NT2/D1 (cell line): ENCODE measurements at regions not wholly inside any gene's neighbourhood (a gene's known extent, or its start where the extent isn't known, plus 50 kb on each side); places are given as distances from the start of the nearest gene placed in this dataset.

ENCODE experiments used
- DNase-seq: peaks from one replicate; pipeline ENCODE4 v3.0.0-alpha.2; 2011; ENCODE audit warnings: low read depth, low spot score
- H3K27me3 ChIP-seq: 2 replicates; pipeline ENCODE4 v1.6.0; 2011; ENCODE audit warnings: mild to moderate bottlenecking; ENCODE audit not compliant: insufficient read length, insufficient read depth
- H3K36me3 ChIP-seq: 2 replicates; pipeline ENCODE4 v1.6.1; 2011; ENCODE audit warnings: mild to moderate bottlenecking, low read length, mixed read lengths; ENCODE audit not compliant: insufficient read depth, insufficient read length
- H3K4me1 ChIP-seq: 2 replicates; pipeline ENCODE4 v1.5.1; 2011; ENCODE audit not compliant: insufficient read depth, insufficient read length
- H3K4me3 ChIP-seq: 2 replicates; pipeline ENCODE4 v1.5.1; 2011; ENCODE audit warnings: low read depth; ENCODE audit not compliant: insufficient read length
- H3K9ac ChIP-seq: 2 replicates; pipeline ENCODE4 v1.6.0; 2011; ENCODE audit warnings: low read depth; ENCODE audit not compliant: insufficient read length
- H3K9me3 ChIP-seq: 2 replicates; pipeline ENCODE4 v1.5.1; 2011; ENCODE audit warnings: mild to moderate bottlenecking, low read length; ENCODE audit not compliant: insufficient read depth
- SUZ12 ChIP-seq: IDR thresholded peaks from 2 replicates; pipeline ENCODE4 v1.6.1; 2011; ENCODE audit not compliant: insufficient read length, insufficient read depth; ENCODE audit errors: extremely low read depth
- YY1 ChIP-seq: IDR thresholded peaks from 2 replicates; pipeline ENCODE4 v1.6.1; 2011; ENCODE audit not compliant: insufficient read length, insufficient read depth
- ZNF274 ChIP-seq: IDR thresholded peaks from 2 replicates; pipeline ENCODE4 v1.6.1; 2011; ENCODE audit warnings: mild to moderate bottlenecking, low read depth, low read length

DNA sequence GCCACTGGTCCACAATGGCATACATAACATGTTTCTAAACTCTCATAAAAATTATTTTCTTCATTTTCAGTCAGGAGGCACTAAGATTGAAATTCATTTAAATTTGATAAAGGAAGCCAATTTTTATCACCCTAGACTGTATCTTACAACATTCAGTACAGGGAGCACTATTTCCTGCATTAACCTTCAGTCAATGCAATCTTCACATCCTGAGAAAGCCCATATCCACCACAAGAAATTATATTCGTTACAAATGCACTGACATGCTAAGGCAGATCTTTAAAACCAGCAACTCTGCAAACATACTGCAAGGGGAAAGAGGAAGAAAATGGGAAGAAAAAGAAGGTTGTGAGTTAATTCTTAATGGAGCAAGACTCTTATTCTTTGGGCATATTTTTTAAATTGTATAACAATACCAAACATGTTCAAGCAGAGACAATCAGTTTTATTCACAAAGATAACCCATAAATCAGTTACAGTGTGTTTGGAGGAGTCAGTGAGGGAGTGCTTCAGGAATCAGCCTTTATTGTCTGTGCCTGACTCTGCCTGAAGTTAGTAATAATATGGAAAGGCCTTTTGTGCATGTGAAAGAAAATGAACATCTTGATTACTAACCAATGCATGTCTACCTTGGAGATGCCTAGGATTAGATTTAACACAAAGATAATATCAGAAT lies 370.1 kb downstream of the FBXO15 start:
- Histone ChIP-seq H3K36me3 (no peaks in the 10 kb centered on the region), H3K4me3 (no peak overlapping the region), H3K9ac (no peak overlapping the region), H3K27me3 (no peaks in the 10 kb centered on the region), H3K9me3 (no peaks in the 10 kb centered on the region), H3K4me1 (no peaks in the 10 kb centered on the region)
- no peak for TF ChIP-seq ZNF274
- TF ChIP-seq YY1: no peak
- TF ChIP-seq SUZ12: no peak
- no peak for DNase-seq

DNA sequence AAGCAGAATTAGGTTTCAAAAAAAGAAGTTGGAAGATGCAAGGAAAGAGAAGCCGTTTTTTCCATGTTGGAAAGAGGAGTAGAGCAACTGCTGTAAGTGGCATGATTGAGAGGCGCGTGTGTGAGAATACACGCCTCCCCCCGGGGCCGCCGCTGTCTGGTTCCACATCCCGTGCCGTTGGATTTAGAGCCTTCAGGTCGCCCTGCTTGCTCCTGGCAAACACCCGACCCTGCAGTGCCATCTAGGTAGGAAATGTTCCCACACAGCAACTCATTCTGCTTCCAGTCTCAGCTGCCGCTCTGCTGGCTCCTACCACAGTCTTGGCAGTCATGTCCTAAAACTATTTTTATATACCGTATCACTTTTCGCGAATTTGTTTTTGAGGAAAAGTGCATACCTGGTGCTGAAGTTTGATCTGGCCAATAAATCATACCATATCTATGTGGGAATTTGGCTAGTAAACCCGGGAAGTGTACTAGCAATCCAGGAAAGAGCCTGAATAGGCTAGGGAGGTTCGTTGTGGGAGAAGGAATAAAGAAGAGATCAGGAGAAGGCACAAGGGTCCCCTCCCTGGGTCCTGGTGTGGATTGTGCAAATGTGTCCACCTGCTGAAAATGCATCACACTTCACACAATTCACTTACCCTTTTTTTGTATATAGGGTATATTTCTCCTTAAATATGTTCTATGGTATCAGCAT lies 372.7 kb downstream of the FBXO15 start:
- Histone ChIP-seq H3K36me3 (no peaks in the 10 kb centered on the region), H3K27me3 (no peaks in the 10 kb centered on the region), H3K9ac (no peak overlapping the region), H3K4me3 (no peak overlapping the region), H3K9me3 (no peaks in the 10 kb centered on the region), H3K4me1 (no peaks in the 10 kb centered on the region)
- no peak for DNase-seq
- no peak for TF ChIP-seq YY1
- no peak for TF ChIP-seq ZNF274
- no peak for TF ChIP-seq SUZ12

DNA sequence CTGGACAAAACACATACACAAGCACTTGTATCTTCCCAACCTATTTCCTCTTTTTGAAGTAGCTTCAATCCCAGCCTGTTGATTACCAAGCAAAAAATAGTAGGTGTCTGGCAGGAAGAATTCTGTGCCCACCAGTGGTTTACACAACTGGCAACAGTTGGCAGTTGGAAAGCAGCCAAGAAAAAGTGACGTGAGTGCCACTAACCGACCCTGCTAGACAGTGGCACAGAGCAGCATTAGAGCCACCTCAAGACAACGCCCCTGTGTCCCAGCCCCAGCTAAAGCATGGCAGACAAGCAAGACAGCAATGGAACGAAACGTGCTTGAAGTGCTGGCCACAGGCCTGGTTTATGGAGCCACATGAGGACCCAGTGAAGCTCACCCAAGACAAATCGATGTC lies 379.6 kb downstream of the FBXO15 start:
- TF ChIP-seq SUZ12: no peak
- TF ChIP-seq YY1: no peak
- no peak for TF ChIP-seq ZNF274
- H3K9ac ChIP-seq: no peak overlapping the region

DNA sequence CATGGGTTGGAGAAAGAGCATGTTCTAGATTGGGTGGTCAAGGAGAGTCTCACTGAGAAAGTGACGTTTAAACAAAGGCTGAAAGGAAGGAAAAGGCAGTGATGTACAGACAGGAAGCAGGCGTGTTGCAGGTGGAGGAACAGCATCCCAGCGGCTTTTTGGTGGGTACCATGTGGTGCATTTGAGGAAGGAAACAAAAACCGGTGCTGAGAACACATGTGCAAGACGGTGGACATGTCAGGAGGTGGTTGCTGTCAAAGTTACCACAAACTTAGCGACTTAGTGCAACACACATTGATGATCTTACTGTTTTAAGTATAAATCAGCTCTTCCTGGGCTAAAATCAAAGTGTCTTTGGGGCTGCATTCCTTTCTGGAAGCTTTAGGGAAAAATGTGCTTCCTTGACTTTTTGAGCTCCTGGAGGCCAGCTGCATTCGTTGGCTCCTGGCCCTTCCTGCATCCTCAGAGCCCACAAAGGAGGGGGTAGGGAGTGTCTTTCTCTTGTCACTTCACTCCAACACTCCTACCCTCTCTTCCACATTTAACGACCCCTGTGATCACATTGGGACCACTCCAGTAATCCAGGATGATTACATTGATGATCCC lies 380.6 kb downstream of the FBXO15 start:
- TF ChIP-seq YY1 (no peak), ZNF274 (no peak), SUZ12 (no peak)
- no peak overlapping the region for H3K4me3 ChIP-seq
- no peaks in the 10 kb centered on the region for H3K9me3 ChIP-seq
- H3K27me3 ChIP-seq: no peaks in the 10 kb centered on the region
- H3K4me1 ChIP-seq: no peaks in the 10 kb centered on the region
- H3K9ac ChIP-seq: no peak overlapping the region
- no peaks in the 10 kb centered on the region for H3K36me3 ChIP-seq
- DNase-seq: no peak

More for the DNA sequence above, 379.6 kb downstream of the FBXO15 start:
- DNase-seq: no peak
- Histone ChIP-seq H3K36me3 (no peaks in the 10 kb centered on the region), H3K4me1 (no peaks in the 10 kb centered on the region), H3K4me3 (no peak overlapping the region), H3K9me3 (no peaks in the 10 kb centered on the region), H3K27me3 (no peaks in the 10 kb centered on the region)

DNA sequence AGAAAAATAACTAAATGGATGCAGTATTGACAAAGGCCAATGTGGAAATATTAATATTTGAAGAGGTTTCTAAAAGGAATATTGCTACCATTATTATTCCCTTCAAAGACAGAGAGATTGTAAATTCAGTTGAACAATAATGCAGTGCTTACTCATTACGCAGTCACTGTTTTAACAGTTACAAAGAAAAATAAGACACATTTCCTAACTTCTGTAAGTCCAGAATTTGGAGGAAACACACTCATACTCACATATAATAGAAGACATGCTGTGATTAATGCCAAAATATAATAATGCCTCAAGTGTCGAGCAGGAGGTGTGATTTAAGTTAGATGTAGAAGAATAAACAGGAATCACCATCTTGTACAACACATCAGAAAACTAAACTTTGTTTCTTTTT lies 389.2 kb downstream of the FBXO15 start:
- TF ChIP-seq YY1 (no peak), SUZ12 (no peak), ZNF274 (no peak)
- Histone ChIP-seq H3K27me3 (no peaks in the 10 kb centered on the region), H3K4me1 (no peaks in the 10 kb centered on the region), H3K9me3 (no peaks in the 10 kb centered on the region), H3K4me3 (no peak overlapping the region), H3K36me3 (no peaks in the 10 kb centered on the region), H3K9ac (no peak overlapping the region)
- no peak for DNase-seq

DNA sequence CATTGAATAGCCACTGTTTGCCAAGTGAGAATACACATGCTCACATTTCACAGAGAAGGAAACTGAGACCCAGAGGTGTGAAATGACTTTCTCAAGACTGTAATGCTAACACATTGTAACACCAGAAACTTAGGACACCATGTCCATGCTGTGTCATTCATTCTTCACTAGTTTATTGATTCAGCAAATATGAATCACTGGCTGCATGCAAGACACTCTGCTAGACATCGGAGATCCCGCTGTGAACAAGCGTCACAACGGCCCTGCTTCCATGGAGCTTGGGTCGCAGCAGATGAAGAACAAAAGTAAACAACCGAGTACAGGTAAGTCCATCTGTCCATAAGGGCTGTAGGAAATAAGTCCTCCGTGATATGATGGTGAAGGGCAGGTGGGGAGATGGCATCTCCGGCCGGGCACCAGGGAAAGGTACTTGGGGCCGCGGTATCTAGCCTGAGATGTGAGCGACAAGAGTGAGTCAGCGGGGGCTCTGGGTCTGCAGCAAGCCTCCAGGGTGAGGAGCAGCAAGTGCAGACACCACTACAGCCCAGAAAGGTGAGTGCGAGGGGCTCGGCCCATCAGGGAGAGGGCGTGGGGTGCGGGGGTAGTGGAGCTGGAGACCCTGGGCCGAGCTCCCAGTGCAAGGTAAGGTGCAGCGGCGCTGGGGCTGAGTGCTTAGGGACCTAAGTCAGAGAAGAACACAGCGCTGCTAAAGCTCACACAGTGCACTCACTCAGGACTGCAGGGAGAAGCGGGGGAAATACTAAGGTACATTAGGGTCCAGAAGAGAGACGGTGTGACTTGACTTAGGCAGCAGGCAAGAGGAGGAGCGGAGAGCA lies 391.2 kb downstream of the FBXO15 start:
- no peak overlapping the region for H3K4me3 ChIP-seq
- H3K4me1 ChIP-seq: no peaks in the 10 kb centered on the region
- no peak overlapping the region for H3K9ac ChIP-seq
- no peak for TF ChIP-seq SUZ12
- TF ChIP-seq ZNF274: no peak
- TF ChIP-seq YY1: no peak
- no peak for DNase-seq
- H3K9me3 ChIP-seq: no peaks in the 10 kb centered on the region
- H3K27me3 ChIP-seq: no peaks in the 10 kb centered on the region
- H3K36me3 ChIP-seq: no peaks in the 10 kb centered on the region

DNA sequence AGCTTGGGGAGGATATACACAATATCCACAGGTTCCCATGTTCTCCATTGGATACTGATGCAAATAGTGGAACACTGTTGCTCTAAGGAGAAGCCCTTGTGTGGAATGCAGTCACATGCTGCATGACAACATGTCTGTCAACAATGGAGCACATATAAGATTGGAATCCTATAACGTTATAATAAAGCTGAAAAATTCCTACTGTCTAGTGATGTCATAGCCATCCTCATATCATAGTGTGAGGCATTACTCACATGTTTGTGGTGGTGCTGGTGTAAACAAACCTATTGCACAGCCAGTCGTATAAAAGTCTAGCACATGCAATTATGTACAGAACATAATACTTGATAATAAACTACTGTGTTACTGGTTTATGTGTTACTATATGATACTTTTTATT lies 394.7 kb downstream of the FBXO15 start:
- Histone ChIP-seq H3K27me3 (no peaks in the 10 kb centered on the region), H3K4me1 (no peaks in the 10 kb centered on the region), H3K9me3 (no peaks in the 10 kb centered on the region), H3K9ac (no peak overlapping the region), H3K36me3 (no peaks in the 10 kb centered on the region), H3K4me3 (no peak overlapping the region)
- TF ChIP-seq SUZ12 (no peak), ZNF274 (no peak), YY1 (no peak)
- DNase-seq: no peak
